22Rv1 (cell line): ENCODE measurements at regions not wholly inside any gene's neighbourhood (a gene's known extent, or its start where the extent isn't known, plus 50 kb on each side); places are given as distances from the start of the nearest gene placed in this dataset.

Experiments used
- H3K27ac ChIP-seq: fragments of 450-650 bp; 2 replicates; pipeline ENCODE4 v1.5.1; 2017
- ZFX ChIP-seq: fragments of 450-650 bp; IDR thresholded peaks from 2 replicates; pipeline ENCODE4 v1.6.1; 2017; ENCODE audit warnings: antibody characterized with exemption, borderline replicate concordance
- TF ChIP-seq, protein P1 (sequence below): fragments of 450-650 bp; IDR thresholded peaks from 2 replicates; pipeline ENCODE4 v1.5.1; 2017; ENCODE audit warnings: mild to moderate bottlenecking

DNA sequence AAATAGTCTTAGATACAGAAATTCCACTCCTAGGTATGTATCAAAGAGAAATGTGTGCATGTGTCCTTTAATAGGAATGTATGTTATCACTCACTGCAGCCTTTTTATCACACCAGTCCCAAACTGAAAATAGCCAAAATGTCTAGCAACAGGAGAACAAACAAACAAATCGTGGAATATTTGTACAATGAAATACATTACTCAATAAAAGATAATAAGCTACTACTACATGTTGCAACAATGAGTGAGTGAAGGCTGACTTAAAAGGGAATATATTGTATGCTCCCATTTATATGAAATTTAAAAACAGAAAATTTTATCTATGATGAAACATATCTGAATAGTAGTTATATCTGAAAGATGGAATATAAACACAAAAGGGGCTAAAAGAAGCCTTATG lies 212.1 kb upstream of the PLD5 start:
- H3K27ac ChIP-seq, result no peak overlapping the region
- TF ChIP-seq ZFX, result no peak
- TF ChIP-seq, protein P1, sequence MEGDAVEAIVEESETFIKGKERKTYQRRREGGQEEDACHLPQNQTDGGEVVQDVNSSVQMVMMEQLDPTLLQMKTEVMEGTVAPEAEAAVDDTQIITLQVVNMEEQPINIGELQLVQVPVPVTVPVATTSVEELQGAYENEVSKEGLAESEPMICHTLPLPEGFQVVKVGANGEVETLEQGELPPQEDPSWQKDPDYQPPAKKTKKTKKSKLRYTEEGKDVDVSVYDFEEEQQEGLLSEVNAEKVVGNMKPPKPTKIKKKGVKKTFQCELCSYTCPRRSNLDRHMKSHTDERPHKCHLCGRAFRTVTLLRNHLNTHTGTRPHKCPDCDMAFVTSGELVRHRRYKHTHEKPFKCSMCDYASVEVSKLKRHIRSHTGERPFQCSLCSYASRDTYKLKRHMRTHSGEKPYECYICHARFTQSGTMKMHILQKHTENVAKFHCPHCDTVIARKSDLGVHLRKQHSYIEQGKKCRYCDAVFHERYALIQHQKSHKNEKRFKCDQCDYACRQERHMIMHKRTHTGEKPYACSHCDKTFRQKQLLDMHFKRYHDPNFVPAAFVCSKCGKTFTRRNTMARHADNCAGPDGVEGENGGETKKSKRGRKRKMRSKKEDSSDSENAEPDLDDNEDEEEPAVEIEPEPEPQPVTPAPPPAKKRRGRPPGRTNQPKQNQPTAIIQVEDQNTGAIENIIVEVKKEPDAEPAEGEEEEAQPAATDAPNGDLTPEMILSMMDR, result no peak

DNA sequence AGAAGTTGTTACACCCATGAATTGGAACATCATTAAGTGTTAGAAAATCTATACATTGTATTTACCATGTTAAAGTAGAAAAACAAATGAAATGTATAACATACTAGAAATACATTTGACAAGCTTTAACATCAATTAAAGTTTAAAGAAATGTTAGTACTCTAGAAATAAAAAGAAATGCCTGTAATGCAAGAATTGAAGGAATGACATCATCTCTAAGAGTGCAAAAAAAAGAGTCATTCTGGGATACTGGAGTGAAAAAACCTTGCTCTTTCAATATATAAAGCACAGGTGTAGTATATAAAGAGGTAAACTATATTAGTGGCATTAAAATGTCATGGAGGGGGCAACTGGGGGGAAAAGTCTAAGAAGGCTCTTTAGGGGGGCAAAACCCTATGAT lies 210.8 kb upstream of the PLD5 start:
- TF ChIP-seq ZFX, result no peak
- TF ChIP-seq, protein P1, result no peak
- H3K27ac ChIP-seq, result no peak overlapping the region

DNA sequence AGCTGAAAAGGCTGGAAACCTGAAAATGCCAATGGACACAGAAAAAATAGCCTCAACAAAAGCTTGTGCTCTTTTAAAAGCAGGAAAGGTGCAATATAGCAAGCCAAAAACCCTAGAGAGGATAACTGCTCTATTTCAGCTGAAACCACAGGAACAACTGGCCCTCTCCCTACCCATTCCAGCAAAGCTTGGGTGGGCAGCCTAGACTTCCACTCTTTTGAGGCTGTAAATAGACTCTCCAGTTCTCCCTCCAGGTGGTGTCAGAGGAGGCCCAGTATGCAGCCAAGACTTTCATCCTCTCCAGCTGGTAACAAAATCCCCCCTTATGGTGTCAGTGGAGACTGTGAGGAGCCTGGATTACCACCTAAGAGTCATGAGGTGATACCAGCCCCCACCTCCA lies 206.9 kb upstream of the PLD5 start:
- H3K27ac ChIP-seq, result no peak overlapping the region
- TF ChIP-seq ZFX, result no peak

DNA sequence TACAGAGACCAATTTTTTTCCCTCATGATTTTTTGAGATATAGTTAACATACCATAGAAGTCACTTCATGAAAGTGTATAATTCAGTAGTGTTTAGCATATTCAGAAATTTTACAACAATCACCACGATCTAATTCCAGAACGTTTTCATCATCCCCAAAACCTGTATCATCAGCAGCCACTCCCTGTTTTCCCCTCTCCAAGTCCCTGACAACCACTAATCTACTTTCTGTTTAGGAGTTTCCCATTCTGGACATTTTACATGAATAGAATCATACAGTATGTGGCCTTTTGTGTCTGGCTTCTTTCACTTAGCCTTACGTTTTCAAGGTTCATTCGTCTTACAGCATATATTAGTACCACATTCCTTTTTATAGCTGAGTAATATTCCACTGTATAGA lies 204.2 kb upstream of the PLD5 start:
- no peak overlapping the region for H3K27ac ChIP-seq
- TF ChIP-seq ZFX, result no peak
- TF ChIP-seq, protein P1, result no peak

DNA sequence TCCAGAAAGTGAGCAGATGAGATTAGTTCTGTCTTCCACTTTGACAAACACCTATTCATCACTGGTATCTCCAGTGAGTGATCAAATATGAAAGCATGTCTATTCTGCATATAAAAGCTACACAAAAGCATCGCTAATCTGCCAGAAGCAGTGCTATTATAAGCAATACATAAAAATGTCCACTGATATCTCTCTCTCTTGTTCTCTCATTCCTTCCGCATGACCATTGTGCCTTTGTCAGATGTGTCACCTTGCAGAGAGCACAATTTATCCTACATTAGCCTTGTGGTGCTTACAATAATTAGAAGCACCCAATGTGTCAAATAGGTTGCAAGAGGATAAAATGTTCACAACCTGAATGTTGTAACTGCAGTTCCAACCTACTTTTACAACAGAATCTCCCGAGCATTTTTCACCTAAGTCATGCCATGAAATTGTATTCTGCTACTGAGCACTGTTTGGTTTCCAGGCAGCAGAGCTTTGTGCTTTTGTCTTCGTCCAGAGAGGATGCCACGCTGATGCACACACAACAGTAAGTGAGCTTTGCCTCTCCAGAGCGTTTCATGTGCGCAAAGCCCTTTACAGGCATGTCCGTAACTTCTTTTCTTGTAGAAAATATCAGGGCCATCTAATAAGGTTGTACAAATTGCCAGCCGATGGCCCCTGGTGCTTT lies 198.7 kb upstream of the PLD5 start:
- TF ChIP-seq ZFX, result no peak
- TF ChIP-seq, protein P1, result no peak
- no peak overlapping the region for H3K27ac ChIP-seq

DNA sequence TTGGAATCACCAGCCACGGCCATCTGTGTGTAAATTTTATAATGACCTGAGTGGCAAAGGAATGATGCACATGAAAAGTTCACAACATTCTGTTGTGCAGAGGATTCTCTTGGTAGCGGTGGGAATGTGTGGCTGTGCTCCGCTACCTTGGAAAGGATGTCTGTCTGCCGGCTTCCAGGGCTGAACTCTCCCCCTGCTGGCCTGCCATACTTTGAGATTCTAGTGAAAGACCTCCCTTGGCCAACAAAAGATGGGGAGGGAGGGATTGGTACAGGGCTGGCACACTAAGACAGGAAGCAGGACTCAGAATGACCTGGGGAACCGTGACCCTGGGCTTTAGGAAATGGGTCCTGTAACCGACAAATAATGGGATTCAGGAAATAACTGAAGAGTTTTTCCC lies 194.5 kb upstream of the PLD5 start:
- no peak overlapping the region for H3K27ac ChIP-seq
- TF ChIP-seq, protein P1, result no peak
- no peak for TF ChIP-seq ZFX

DNA sequence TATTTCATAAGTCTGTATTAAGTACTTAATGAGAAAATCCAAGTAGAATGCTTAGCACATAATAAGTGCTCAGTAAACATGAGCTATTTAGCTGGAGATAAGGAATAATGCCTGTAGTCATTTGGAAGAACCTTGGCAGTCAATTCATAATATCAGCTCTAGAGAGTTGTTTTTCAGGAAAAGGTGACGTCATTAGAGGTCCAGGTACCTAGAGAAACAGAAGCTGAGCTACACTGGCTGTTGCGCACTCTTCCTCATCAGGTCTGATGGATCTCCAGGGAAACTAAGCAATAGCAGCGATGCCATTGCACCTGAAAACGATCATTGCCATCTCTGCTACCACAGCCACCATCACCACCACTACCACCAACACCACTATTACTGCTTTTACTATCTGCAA lies 187.8 kb upstream of the PLD5 start:
- TF ChIP-seq, protein P1, result no peak
- no peak for TF ChIP-seq ZFX
- H3K27ac ChIP-seq, result no peak overlapping the region

DNA sequence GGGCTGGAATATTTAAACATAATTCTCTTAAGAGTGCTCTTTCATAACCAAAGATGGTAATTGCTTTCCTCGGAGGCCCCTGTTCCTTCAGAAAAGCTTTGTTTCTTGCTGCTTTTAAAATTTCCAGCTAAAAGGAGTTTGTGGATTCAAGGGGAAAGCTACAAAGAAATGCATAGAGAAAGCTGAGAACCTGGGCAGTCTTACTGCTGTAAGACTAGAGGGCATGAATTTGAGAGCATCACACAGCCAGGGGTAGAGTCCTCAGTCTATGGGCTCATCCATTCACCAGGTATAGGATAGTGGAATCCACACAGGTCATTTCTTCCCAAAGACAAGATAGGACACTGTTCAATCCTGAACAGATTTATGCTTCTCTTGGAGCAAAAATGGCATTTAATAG lies 186.3 kb upstream of the PLD5 start:
- TF ChIP-seq ZFX, result no peak
- H3K27ac ChIP-seq, result no peak overlapping the region
